Transverse colon (tissue), 4 donors: ENCODE measurements at regions not wholly inside any gene's neighbourhood (a gene's known extent, or its start where the extent isn't known, plus 50 kb on each side); places are given as distances from the start of the nearest gene placed in this dataset.

ENCODE experiments used
- CTCF ChIP-seq, 5 experiments: fragments of 200-600 bp in 3 of 5; fragments of 450-650 bp in 2 of 5; sonication (generic) in 3 of 5; IDR thresholded peaks; 1 replicate in 2 of 5; 2 replicates in 3 of 5; pipeline ENCODE4 v1.5.1; 2016 to 2017; ENCODE audit warnings: antibody characterized with exemption in 5 of 5, inconsistent platforms in 3 of 5, mild to moderate bottlenecking in 2 of 5, moderate library complexity in 1 of 5
- POLR2AphosphoS5 ChIP-seq, 3 donors: sonication (generic); formaldehyde crosslinking; IDR thresholded peaks; one replicate each; pipeline ENCODE4 v1.6.1; 2016; ENCODE audit warnings: antibody characterized with exemption in 3 of 3

DNA sequence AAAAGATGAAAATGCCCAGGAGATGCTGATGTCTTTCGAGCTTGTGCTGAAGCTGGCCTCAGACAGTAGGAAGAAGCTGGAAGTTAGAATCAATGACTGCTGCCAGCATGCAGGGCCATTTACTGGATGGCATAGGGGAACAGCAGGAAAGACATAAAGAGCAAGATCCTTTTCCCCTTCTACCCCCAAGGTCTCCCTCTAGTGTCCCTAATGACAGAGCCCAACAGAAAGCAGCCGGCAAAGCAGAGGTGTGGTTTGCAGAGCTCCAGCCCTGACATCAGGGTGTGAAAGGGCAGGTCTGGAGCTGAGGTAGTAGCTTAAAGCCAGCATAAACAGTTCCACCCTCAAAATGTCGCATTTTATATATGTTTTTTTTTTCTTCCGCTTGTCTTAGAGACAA is 1560.7 kb upstream of the TMEM132C start:
- TF ChIP-seq POLR2AphosphoS5 (IDR thresholded peaks at IDR 0.05) = no peak
- no peak for TF ChIP-seq CTCF (IDR thresholded peaks at IDR 0.05)
